HCT116 (cell line): ENCODE measurements at regions not wholly inside any gene's neighbourhood (a gene's known extent, or its start where the extent isn't known, plus 50 kb on each side); places are given as distances from the start of the nearest gene placed in this dataset.

Source experiments
- ATAC-seq: fragments of 200-7000 bp; cut with Tn5 transposase; 2 replicates; pipeline ENCODE4 v1.9.1; 2020; ENCODE audit warnings: mild to moderate bottlenecking, moderate library complexity
- BruUV-seq: library from RNA; stranded (reverse); fragments of 400-500 nt; replicated peaks from 2 replicates; lab custom pipeline; 2021; lab: Mats Ljungman, UMichigan
- CTCF ChIA-PET: fragments of 300-600 bp; sonication (Branson Sonifier 250); formaldehyde crosslinking; loops from one replicate; lab custom pipeline; 2021; ENCODE audit warnings: antibody characterized with exemption; lab: Charles Lee
- POLR2A ChIA-PET: fragments of 300-600, 350-600 bp; sonication (Branson Sonifier 250); formaldehyde crosslinking; loops from one replicate; lab custom pipeline; 2021; ENCODE audit warnings: antibody characterized with exemption; lab: Charles Lee
- RAD21 ChIA-PET, 2 experiments: fragments of 300-600 bp; sonication (Branson Sonifier 250); formaldehyde crosslinking; loops; one replicate each; lab custom pipeline; 2023; ENCODE audit warnings: low total read pairs in 2 of 2; ENCODE audit not compliant: uncharacterized antibody in 2 of 2, unreplicated experiment in 2 of 2, low non-redundant PET in 1 of 2; lab: Charles Lee
- DNase-seq: peaks from one replicate; pipeline ENCODE4 v3.0.0-alpha.2; 2010; ENCODE audit warnings: low read depth, low spot score
- H2AFZ ChIP-seq: fragments of 200-600 bp; shearing (Covaris generic), sonication (generic); 2 replicates; pipeline ENCODE4 v1.6.1; 2017; ENCODE audit warnings: low read depth, mixed run types, mixed read lengths, antibody characterized with exemption, low read length; ENCODE audit not compliant: poor library complexity, severe bottlenecking
- H3K27ac ChIP-seq: 2 replicates; pipeline ENCODE4 v1.5.1; 2012; ENCODE audit warnings: low read depth, low read length
- H3K27me3 ChIP-seq: fragments of 200-600 bp; sonication (generic); 2 replicates; pipeline ENCODE4 v1.6.1; 2016; ENCODE audit warnings: mixed run types, low read length, mixed read lengths; ENCODE audit not compliant: insufficient read depth
- H3K36me3 ChIP-seq, 2 experiments: fragments of 200-500 bp in 1 of 2; fragments of 200-600 bp in 1 of 2; sonication (Bioruptor generic) in 1 of 2; sonication (generic) in 1 of 2; 2 replicates each; pipeline versions ENCODE4 v1.5.1 to v1.6.1; 2014 to 2016; ENCODE audit warnings: low read length in 2 of 2, inconsistent platforms in 1 of 2, mixed read lengths in 1 of 2, mixed run types in 1 of 2; ENCODE audit not compliant: insufficient read depth in 2 of 2, control insufficient read depth in 1 of 2
- H3K4me1 ChIP-seq, 2 experiments: fragments of 200-600 bp in 1 of 2; sonication (generic) in 1 of 2; 2 replicates each; pipeline versions ENCODE4 v1.5.1 to v1.6.1; 2012 to 2017; ENCODE audit warnings: low read length in 2 of 2, inconsistent platforms in 1 of 2, mild to moderate bottlenecking in 1 of 2, mixed read lengths in 1 of 2, mixed run types in 1 of 2, moderate library complexity in 1 of 2; ENCODE audit not compliant: insufficient read depth in 2 of 2, control insufficient read depth in 1 of 2
- H3K4me2 ChIP-seq: fragments of 200-600 bp; sonication (generic); 2 replicates; pipeline ENCODE4 v1.6.1; 2017; ENCODE audit warnings: mixed run types, low read length, mixed read lengths
- H3K4me3 ChIP-seq, 2 experiments: fragments of 200-600 bp in 1 of 2; sonication (generic) in 1 of 2; replicated peaks in 1 of 2; 2 replicates each; pipeline ENCODE4 v1.5.1; 2011 to 2016; ENCODE audit warnings: low read length in 2 of 2, control low read depth in 1 of 2, low read depth in 1 of 2, mild to moderate bottlenecking in 1 of 2, mixed read lengths in 1 of 2, mixed run types in 1 of 2
- H3K79me2 ChIP-seq: fragments of 200-600 bp; sonication (generic); 2 replicates; pipeline ENCODE4 v1.6.1; 2017; ENCODE audit warnings: mild to moderate bottlenecking, mixed run types, low read length, moderate library complexity, mixed read lengths; ENCODE audit not compliant: insufficient read depth
- H3K9ac ChIP-seq: fragments of 200-600 bp; sonication (generic); 2 replicates; pipeline ENCODE4 v1.6.1; 2016; ENCODE audit warnings: low read length, mixed read lengths
- H3K9me2 ChIP-seq: fragments of 200-600 bp; sonication (generic), shearing (Covaris generic); 2 replicates; pipeline ENCODE4 v1.6.1; 2017; ENCODE audit warnings: mixed run types, mild to moderate bottlenecking, moderate library complexity; ENCODE audit not compliant: insufficient read depth
- H3K9me3 ChIP-seq, 2 experiments: fragments of 200-500 bp in 1 of 2; fragments of 200-600 bp in 1 of 2; sonication (Bioruptor generic) in 1 of 2; sonication (generic) in 1 of 2; 2 replicates each; pipeline ENCODE4 v1.6.1; 2014 to 2017; ENCODE audit warnings: low read length in 2 of 2, mixed read lengths in 2 of 2, inconsistent platforms in 1 of 2, low read depth in 1 of 2, mild to moderate bottlenecking in 1 of 2, mixed run types in 1 of 2, moderate library complexity in 1 of 2; ENCODE audit not compliant: control insufficient read depth in 1 of 2, insufficient read depth in 1 of 2
- H4K20me1 ChIP-seq: fragments of 200-600 bp; sonication (generic), shearing (Covaris generic); 2 replicates; pipeline ENCODE4 v1.6.1; 2017; ENCODE audit warnings: mixed run types, mild to moderate bottlenecking, moderate library complexity; ENCODE audit not compliant: insufficient read depth
- CEBPB ChIP-seq: IDR thresholded peaks from 2 replicates; pipeline ENCODE4 v1.6.1; 2012; ENCODE audit warnings: low read depth
- EGR1 ChIP-seq: IDR thresholded peaks from 2 replicates; pipeline ENCODE4 v1.6.1; 2012; ENCODE audit warnings: low read depth
- EZH2phosphoT487 ChIP-seq: fragments of 200-600 bp; IDR thresholded peaks from 2 replicates; pipeline ENCODE4 v1.6.1; 2018; ENCODE audit warnings: antibody characterized with exemption, borderline replicate concordance
- FOSL1 ChIP-seq: IDR thresholded peaks from 2 replicates; pipeline ENCODE4 v1.6.1; 2012; ENCODE audit warnings: low read depth
- JUND ChIP-seq: IDR thresholded peaks from 2 replicates; pipeline ENCODE4 v1.6.1; 2012
- POLR2A ChIP-seq: IDR thresholded peaks from 2 replicates; pipeline ENCODE4 v1.7.0; 2011; ENCODE audit warnings: borderline replicate concordance; ENCODE audit not compliant: insufficient read depth, insufficient read length; ENCODE audit errors: extremely low read depth
- POLR2AphosphoS5 ChIP-seq: IDR thresholded peaks from 2 replicates; pipeline ENCODE4 v1.6.1; 2011; ENCODE audit warnings: mild to moderate bottlenecking, low read depth, low read length, moderate library complexity
- RAD21 ChIP-seq: IDR thresholded peaks from 2 replicates; pipeline ENCODE4 v1.6.1; 2012; ENCODE audit warnings: low read depth, mild to moderate bottlenecking
- SRF ChIP-seq: IDR thresholded peaks from 2 replicates; pipeline ENCODE4 v1.6.1; 2012; ENCODE audit warnings: low read depth
- TCF7L2 ChIP-seq: IDR thresholded peaks from 2 replicates; pipeline ENCODE4 v1.7.0; 2011; ENCODE audit warnings: borderline replicate concordance, inconsistent platforms; ENCODE audit not compliant: insufficient read depth, insufficient read length; ENCODE audit errors: extremely low read depth
- YY1 ChIP-seq: IDR thresholded peaks from 2 replicates; pipeline ENCODE4 v1.6.1; 2011; ENCODE audit warnings: low read length, low read depth, moderate library complexity, mild to moderate bottlenecking; ENCODE audit not compliant: insufficient replicate concordance; ENCODE audit errors: extremely low read depth
- ZFX ChIP-seq: fragments of 450-650 bp; IDR thresholded peaks from 2 replicates; pipeline ENCODE4 v1.6.1; 2017
- ZNF274 ChIP-seq: fragments of 200-500 bp; sonication (Bioruptor generic); IDR thresholded peaks from 2 replicates; pipeline ENCODE4 v1.6.1; 2014; ENCODE audit warnings: mild to moderate bottlenecking, low read depth, low read length, inconsistent platforms
- intact Hi-C: fragments of 100-400 bp; cut with micrococcal nuclease; formaldehyde crosslinking; loops from 2 replicates; pipeline ENCODE4 v1.10.0; 2022
- TF ChIP-seq, protein P1 (sequence below): IDR thresholded peaks from 2 replicates; pipeline ENCODE4 v1.6.1; 2012; ENCODE audit warnings: low read depth
- TF ChIP-seq, protein P2 (sequence below): IDR thresholded peaks from 2 replicates; pipeline ENCODE4 v1.6.1; 2012
- TF ChIP-seq, protein P3 (sequence below), 3 experiments: fragments of 200-600 bp in 1 of 3; sonication (generic) in 1 of 3; IDR thresholded peaks in 2 of 3; conservative IDR thresholded peaks in 1 of 3; 2 replicates each; pipeline ENCODE4 v1.5.1; 2012 to 2017; ENCODE audit warnings: low read depth in 2 of 3, low read length in 2 of 3, antibody characterized with exemption in 1 of 3, borderline replicate concordance in 1 of 3, control low read depth in 1 of 3, mild to moderate bottlenecking in 1 of 3, mixed read lengths in 1 of 3, mixed run types in 1 of 3, moderate library complexity in 1 of 3; ENCODE audit not compliant: insufficient read depth in 1 of 3
- TF ChIP-seq, protein P4 (sequence below): IDR thresholded peaks from 2 replicates; pipeline ENCODE4 v1.6.1; 2011; ENCODE audit warnings: mild to moderate bottlenecking, low read length, moderate library complexity; ENCODE audit not compliant: insufficient replicate concordance; ENCODE audit errors: extremely low read depth

DNA sequence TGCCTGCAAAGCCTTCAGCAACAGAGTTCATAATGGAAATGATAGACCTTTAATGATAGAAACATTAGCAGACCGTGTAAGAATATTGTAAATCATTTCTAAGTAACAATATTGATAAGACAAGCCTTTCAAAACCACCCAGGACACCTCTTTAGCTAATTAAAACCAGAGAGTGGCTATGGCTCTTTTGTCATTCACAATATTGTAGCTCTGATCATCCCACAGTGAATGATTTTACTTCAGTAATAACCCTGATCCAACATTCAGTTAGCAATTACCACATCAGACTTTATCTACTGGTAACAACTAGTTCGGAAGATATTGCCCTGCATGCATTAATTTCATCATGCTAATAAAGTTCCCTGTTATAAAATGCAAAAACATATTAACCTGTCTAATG is 432.6 kb downstream of the DTWD2 start:
- RAD21 ChIA-PET: no interaction called here
- DNase-seq (no peak), ATAC-seq (no peak)
- Histone ChIP-seq H3K9ac (no peak overlapping the region), H3K9me2 (no peaks in the 10 kb centered on the region), H3K9me3 (no peaks in the 10 kb centered on the region), H3K4me2 (no peak overlapping the region), H3K36me3 (no peaks in the 10 kb centered on the region), H4K20me1 (no peaks in the 10 kb centered on the region), H3K4me3 (no peak overlapping the region), H3K79me2 (no peaks in the 10 kb centered on the region), H3K27me3 (no peaks in the 10 kb centered on the region), H2AFZ (no peak overlapping the region), H3K27ac (no peak overlapping the region), H3K4me1 (no peaks in the 10 kb centered on the region)
- CTCF ChIA-PET: no interaction called here
- TF ChIP-seq RAD21 (no peak), YY1 (no peak), FOSL1 (no peak), ZFX (no peak), JUND (no peak), CEBPB (no peak), POLR2AphosphoS5 (no peak), ZNF274 (no peak), POLR2A (no peak), SRF (no peak), EGR1 (no peak), EZH2phosphoT487 (no peak), TCF7L2 (no peak)
- TF ChIP-seq, protein P1, sequence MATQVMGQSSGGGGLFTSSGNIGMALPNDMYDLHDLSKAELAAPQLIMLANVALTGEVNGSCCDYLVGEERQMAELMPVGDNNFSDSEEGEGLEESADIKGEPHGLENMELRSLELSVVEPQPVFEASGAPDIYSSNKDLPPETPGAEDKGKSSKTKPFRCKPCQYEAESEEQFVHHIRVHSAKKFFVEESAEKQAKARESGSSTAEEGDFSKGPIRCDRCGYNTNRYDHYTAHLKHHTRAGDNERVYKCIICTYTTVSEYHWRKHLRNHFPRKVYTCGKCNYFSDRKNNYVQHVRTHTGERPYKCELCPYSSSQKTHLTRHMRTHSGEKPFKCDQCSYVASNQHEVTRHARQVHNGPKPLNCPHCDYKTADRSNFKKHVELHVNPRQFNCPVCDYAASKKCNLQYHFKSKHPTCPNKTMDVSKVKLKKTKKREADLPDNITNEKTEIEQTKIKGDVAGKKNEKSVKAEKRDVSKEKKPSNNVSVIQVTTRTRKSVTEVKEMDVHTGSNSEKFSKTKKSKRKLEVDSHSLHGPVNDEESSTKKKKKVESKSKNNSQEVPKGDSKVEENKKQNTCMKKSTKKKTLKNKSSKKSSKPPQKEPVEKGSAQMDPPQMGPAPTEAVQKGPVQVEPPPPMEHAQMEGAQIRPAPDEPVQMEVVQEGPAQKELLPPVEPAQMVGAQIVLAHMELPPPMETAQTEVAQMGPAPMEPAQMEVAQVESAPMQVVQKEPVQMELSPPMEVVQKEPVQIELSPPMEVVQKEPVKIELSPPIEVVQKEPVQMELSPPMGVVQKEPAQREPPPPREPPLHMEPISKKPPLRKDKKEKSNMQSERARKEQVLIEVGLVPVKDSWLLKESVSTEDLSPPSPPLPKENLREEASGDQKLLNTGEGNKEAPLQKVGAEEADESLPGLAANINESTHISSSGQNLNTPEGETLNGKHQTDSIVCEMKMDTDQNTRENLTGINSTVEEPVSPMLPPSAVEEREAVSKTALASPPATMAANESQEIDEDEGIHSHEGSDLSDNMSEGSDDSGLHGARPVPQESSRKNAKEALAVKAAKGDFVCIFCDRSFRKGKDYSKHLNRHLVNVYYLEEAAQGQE: no peak
- TF ChIP-seq, protein P2, sequence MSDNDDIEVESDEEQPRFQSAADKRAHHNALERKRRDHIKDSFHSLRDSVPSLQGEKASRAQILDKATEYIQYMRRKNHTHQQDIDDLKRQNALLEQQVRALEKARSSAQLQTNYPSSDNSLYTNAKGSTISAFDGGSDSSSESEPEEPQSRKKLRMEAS: no peak
- TF ChIP-seq, protein P3, sequence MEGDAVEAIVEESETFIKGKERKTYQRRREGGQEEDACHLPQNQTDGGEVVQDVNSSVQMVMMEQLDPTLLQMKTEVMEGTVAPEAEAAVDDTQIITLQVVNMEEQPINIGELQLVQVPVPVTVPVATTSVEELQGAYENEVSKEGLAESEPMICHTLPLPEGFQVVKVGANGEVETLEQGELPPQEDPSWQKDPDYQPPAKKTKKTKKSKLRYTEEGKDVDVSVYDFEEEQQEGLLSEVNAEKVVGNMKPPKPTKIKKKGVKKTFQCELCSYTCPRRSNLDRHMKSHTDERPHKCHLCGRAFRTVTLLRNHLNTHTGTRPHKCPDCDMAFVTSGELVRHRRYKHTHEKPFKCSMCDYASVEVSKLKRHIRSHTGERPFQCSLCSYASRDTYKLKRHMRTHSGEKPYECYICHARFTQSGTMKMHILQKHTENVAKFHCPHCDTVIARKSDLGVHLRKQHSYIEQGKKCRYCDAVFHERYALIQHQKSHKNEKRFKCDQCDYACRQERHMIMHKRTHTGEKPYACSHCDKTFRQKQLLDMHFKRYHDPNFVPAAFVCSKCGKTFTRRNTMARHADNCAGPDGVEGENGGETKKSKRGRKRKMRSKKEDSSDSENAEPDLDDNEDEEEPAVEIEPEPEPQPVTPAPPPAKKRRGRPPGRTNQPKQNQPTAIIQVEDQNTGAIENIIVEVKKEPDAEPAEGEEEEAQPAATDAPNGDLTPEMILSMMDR (IDR thresholded peaks at IDR 0.05 in 2 of 3, conservative IDR thresholded peaks at IDR 0.05 in 1 of 3; ENCODE audit: borderline replicate concordance in 1 of 3, insufficient read depth in 1 of 3, low read depth in 2 of 3, low read length in 2 of 3): no peak
- TF ChIP-seq, protein P4, sequence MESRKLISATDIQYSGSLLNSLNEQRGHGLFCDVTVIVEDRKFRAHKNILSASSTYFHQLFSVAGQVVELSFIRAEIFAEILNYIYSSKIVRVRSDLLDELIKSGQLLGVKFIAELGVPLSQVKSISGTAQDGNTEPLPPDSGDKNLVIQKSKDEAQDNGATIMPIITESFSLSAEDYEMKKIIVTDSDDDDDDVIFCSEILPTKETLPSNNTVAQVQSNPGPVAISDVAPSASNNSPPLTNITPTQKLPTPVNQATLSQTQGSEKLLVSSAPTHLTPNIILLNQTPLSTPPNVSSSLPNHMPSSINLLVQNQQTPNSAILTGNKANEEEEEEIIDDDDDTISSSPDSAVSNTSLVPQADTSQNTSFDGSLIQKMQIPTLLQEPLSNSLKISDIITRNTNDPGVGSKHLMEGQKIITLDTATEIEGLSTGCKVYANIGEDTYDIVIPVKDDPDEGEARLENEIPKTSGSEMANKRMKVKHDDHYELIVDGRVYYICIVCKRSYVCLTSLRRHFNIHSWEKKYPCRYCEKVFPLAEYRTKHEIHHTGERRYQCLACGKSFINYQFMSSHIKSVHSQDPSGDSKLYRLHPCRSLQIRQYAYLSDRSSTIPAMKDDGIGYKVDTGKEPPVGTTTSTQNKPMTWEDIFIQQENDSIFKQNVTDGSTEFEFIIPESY: no peak
- intact Hi-C loops: no loop called here
- POLR2A ChIA-PET: no interaction called here
- BruUV-seq: no TSS peak
